ENCODE measurements at regions not wholly inside any gene's neighbourhood (a gene's known extent, or its start where the extent isn't known, plus 50 kb on each side); places are given as distances from the start of the nearest gene placed in this dataset.

GRCh38 chr9:91144769-91145168 is 216.9 kb downstream of the AUH start:
- Histone ChIP-seq H3K4me1 (ENCODE audit: control insufficient read depth in 2 of 2, insufficient read depth in 2 of 2, low read length in 2 of 2) (peaks cover 0 to 11% of the 10 kb centered on the region in 2 donors), H3K27ac (ENCODE audit: low read depth in 1 of 2, low read length in 1 of 2) (no peak overlapping the region), H3K4me3 (ENCODE audit: low read length in 2 of 2) (no peak overlapping the region), H3K9me3 (ENCODE audit: control insufficient read depth in 2 of 2, insufficient read depth in 1 of 2, low read length in 1 of 2) (no peaks in the 10 kb centered on the region), H3K27me3 (ENCODE audit: control insufficient read depth in 2 of 2, insufficient read depth in 1 of 2, low read length in 1 of 2) (no peaks in the 10 kb centered on the region), H3K36me3 (ENCODE audit: control insufficient read depth in 2 of 2, insufficient read depth in 2 of 2, low read length in 1 of 2) (no peaks in the 10 kb centered on the region)
- 98% methylated on average over 3 of the region's 3 CpGs for WGBS
- no peak for DNase-seq (ENCODE audit: low read depth in 6 of 9, low spot score in 9 of 9)

- 96% methylated on average over 4 of the region's 4 CpGs for WGBS
- no peak for DNase-seq (ENCODE audit: low read depth in 6 of 9, low spot score in 9 of 9)
- Histone ChIP-seq H3K9me3 (ENCODE audit: control insufficient read depth in 2 of 2, insufficient read depth in 1 of 2, low read length in 1 of 2) (no peaks in the 10 kb centered on the region), H3K27me3 (ENCODE audit: control insufficient read depth in 2 of 2, insufficient read depth in 1 of 2, low read length in 1 of 2) (no peaks in the 10 kb centered on the region), H3K27ac (ENCODE audit: low read depth in 1 of 2, low read length in 1 of 2) (no peak overlapping the region), H3K4me1 (ENCODE audit: control insufficient read depth in 2 of 2, insufficient read depth in 2 of 2, low read length in 2 of 2) (peaks cover 3 to 16% of the 10 kb centered on the region in 2 donors), H3K4me3 (ENCODE audit: low read length in 2 of 2) (no peak overlapping the region), H3K36me3 (ENCODE audit: control insufficient read depth in 2 of 2, insufficient read depth in 2 of 2, low read length in 1 of 2) (no peaks in the 10 kb centered on the region)
These were observed 216.2 kb downstream of the AUH start for GRCh38 chr9:91145496-91145895.

GRCh38 chr9:91146391-91147019 is 215.2 kb downstream of the AUH start:
- no peak for DNase-seq (ENCODE audit: low read depth in 6 of 9, low spot score in 9 of 9)
- Histone ChIP-seq H3K4me3 (ENCODE audit: low read length in 2 of 2) (no peak overlapping the region), H3K36me3 (ENCODE audit: control insufficient read depth in 2 of 2, insufficient read depth in 2 of 2, low read length in 1 of 2) (no peaks in the 10 kb centered on the region), H3K4me1 (ENCODE audit: control insufficient read depth in 2 of 2, insufficient read depth in 2 of 2, low read length in 2 of 2) (peaks cover 9 to 23% of the 10 kb centered on the region in 2 donors), H3K27ac (ENCODE audit: low read depth in 1 of 2, low read length in 1 of 2) (no peak overlapping the region), H3K9me3 (ENCODE audit: control insufficient read depth in 2 of 2, insufficient read depth in 1 of 2, low read length in 1 of 2) (no peaks in the 10 kb centered on the region), H3K27me3 (ENCODE audit: control insufficient read depth in 2 of 2, insufficient read depth in 1 of 2, low read length in 1 of 2) (no peaks in the 10 kb centered on the region)
- WGBS, result 96% methylated on average over 10 of the region's 10 CpGs

GRCh38 chr9:91147079-91147708 is 214.5 kb downstream of the AUH start:
- Histone ChIP-seq H3K4me3 (ENCODE audit: low read length in 2 of 2) (no peak overlapping the region), H3K36me3 (ENCODE audit: control insufficient read depth in 2 of 2, insufficient read depth in 2 of 2, low read length in 1 of 2) (no peaks in the 10 kb centered on the region), H3K9me3 (ENCODE audit: control insufficient read depth in 2 of 2, insufficient read depth in 1 of 2, low read length in 1 of 2) (no peaks in the 10 kb centered on the region), H3K27ac (ENCODE audit: low read depth in 1 of 2, low read length in 1 of 2) (peak overlapping the region in 1 of 2 donors; percentile 31), H3K27me3 (ENCODE audit: control insufficient read depth in 2 of 2, insufficient read depth in 1 of 2, low read length in 1 of 2) (no peaks in the 10 kb centered on the region), H3K4me1 (ENCODE audit: control insufficient read depth in 2 of 2, insufficient read depth in 2 of 2, low read length in 2 of 2) (peaks cover 16 to 30% of the 10 kb centered on the region in 2 donors)
- WGBS, result 97% methylated on average over 5 of the region's 5 CpGs
- DNase-seq (ENCODE audit: low read depth in 6 of 9, low spot score in 9 of 9), result no peak

- Histone ChIP-seq H3K36me3 (ENCODE audit: control insufficient read depth in 2 of 2, insufficient read depth in 2 of 2, low read length in 1 of 2) (no peaks in the 10 kb centered on the region), H3K4me1 (ENCODE audit: control insufficient read depth in 2 of 2, insufficient read depth in 2 of 2, low read length in 2 of 2) (peaks cover 17 to 33% of the 10 kb centered on the region in 2 donors), H3K9me3 (ENCODE audit: control insufficient read depth in 2 of 2, insufficient read depth in 1 of 2, low read length in 1 of 2) (peaks cover 0 to 5% of the 10 kb centered on the region in 2 donors), H3K4me3 (ENCODE audit: low read length in 2 of 2) (no peak overlapping the region), H3K27me3 (ENCODE audit: control insufficient read depth in 2 of 2, insufficient read depth in 1 of 2, low read length in 1 of 2) (no peaks in the 10 kb centered on the region), H3K27ac (ENCODE audit: low read depth in 1 of 2, low read length in 1 of 2) (peak overlapping the region in 1 of 2 donors; percentile 69)
- 71% methylated on average over 4 of the region's 4 CpGs for WGBS
- no peak for DNase-seq (ENCODE audit: low read depth in 6 of 9, low spot score in 9 of 9)
These were observed 213.4 kb downstream of the AUH start for GRCh38 chr9:91148306-91148705.

GRCh38 chr9:91150273-91150997 is 211.3 kb downstream of the AUH start:
- Histone ChIP-seq H3K27ac (ENCODE audit: low read depth in 1 of 2, low read length in 1 of 2) (peak overlapping the region; percentile 64 to 67), H3K27me3 (ENCODE audit: control insufficient read depth in 2 of 2, insufficient read depth in 1 of 2, low read length in 1 of 2) (no peaks in the 10 kb centered on the region), H3K4me3 (ENCODE audit: low read length in 2 of 2) (no peak overlapping the region), H3K9me3 (ENCODE audit: control insufficient read depth in 2 of 2, insufficient read depth in 1 of 2, low read length in 1 of 2) (peaks cover 1 to 13% of the 10 kb centered on the region in 2 donors), H3K4me1 (ENCODE audit: control insufficient read depth in 2 of 2, insufficient read depth in 2 of 2, low read length in 2 of 2) (peaks cover 17 to 34% of the 10 kb centered on the region in 2 donors), H3K36me3 (ENCODE audit: control insufficient read depth in 2 of 2, insufficient read depth in 2 of 2, low read length in 1 of 2) (peaks cover 0 to 4% of the 10 kb centered on the region in 2 donors)
- WGBS, result 64% methylated on average over 3 of the region's 3 CpGs
- DNase-seq (ENCODE audit: low read depth in 6 of 9, low spot score in 9 of 9), result no peak

- peaks cover 20 to 41% of the 10 kb centered on the region in 2 donors for H3K4me1 ChIP-seq (ENCODE audit: control insufficient read depth in 2 of 2, insufficient read depth in 2 of 2, low read length in 2 of 2)
- H3K4me3 ChIP-seq (ENCODE audit: low read length in 2 of 2), result no peak overlapping the region
- peak in 6 of 9 donors; percentile 48 to 87 (median 60) for DNase-seq (ENCODE audit: low read depth in 6 of 9, low spot score in 9 of 9)
- WGBS, result 8% methylated on average over 5 of the region's 5 CpGs
- H3K27ac ChIP-seq (ENCODE audit: low read depth in 1 of 2, low read length in 1 of 2), result peak overlapping the region; percentile 64 to 67
- H3K36me3 ChIP-seq (ENCODE audit: control insufficient read depth in 2 of 2, insufficient read depth in 2 of 2, low read length in 1 of 2), result peaks cover 0 to 4% of the 10 kb centered on the region in 2 donors
- H3K9me3 ChIP-seq (ENCODE audit: control insufficient read depth in 2 of 2, insufficient read depth in 1 of 2, low read length in 1 of 2), result peaks cover 1 to 13% of the 10 kb centered on the region in 2 donors
- no peaks in the 10 kb centered on the region for H3K27me3 ChIP-seq (ENCODE audit: control insufficient read depth in 2 of 2, insufficient read depth in 1 of 2, low read length in 1 of 2)
These were observed 210.6 kb downstream of the AUH start for GRCh38 chr9:91150998-91151717.

GRCh38 chr9:91151718-91152095 is 210.0 kb downstream of the AUH start:
- Histone ChIP-seq H3K4me1 (ENCODE audit: control insufficient read depth in 2 of 2, insufficient read depth in 2 of 2, low read length in 2 of 2) (peaks cover 22 to 47% of the 10 kb centered on the region in 2 donors), H3K36me3 (ENCODE audit: control insufficient read depth in 2 of 2, insufficient read depth in 2 of 2, low read length in 1 of 2) (peaks cover 0 to 4% of the 10 kb centered on the region in 2 donors), H3K4me3 (ENCODE audit: low read length in 2 of 2) (no peak overlapping the region), H3K27me3 (ENCODE audit: control insufficient read depth in 2 of 2, insufficient read depth in 1 of 2, low read length in 1 of 2) (no peaks in the 10 kb centered on the region), H3K9me3 (ENCODE audit: control insufficient read depth in 2 of 2, insufficient read depth in 1 of 2, low read length in 1 of 2) (peaks cover 1 to 13% of the 10 kb centered on the region in 2 donors), H3K27ac (ENCODE audit: low read depth in 1 of 2, low read length in 1 of 2) (peak overlapping the region; percentile 64 to 67)
- WGBS, result 47% methylated on average over 4 of the region's 4 CpGs
- DNase-seq (ENCODE audit: low read depth in 6 of 9, low spot score in 9 of 9), result no peak

All from thymus (tissue), 11 donors.